T-helper 1 cell treated with Interleukin-12 subunit alpha and Interleukin-12 subunit beta and Interleukin-4 antibody, amounts not matched to agents 30 ng/mL and 1 ng/mL, for 36 hours (primary cell): ENCODE measurements at regions not wholly inside any gene's neighbourhood (a gene's known extent, or its start where the extent isn't known, plus 50 kb on each side); places are given as distances from the start of the nearest gene placed in this dataset.
"Not testable (repeated sequence)": the region's sequence is repeated elsewhere in the genome, so short reads cannot be mapped to it uniquely, and the experiment has no call there.

Experiments used
- intact Hi-C: fragments of 100-400 bp; cut with micrococcal nuclease; formaldehyde crosslinking; loops from one replicate; pipeline ENCODE4 v1.15.1; 2024

GRCh38 chr2:179335732-179336131 is 71.1 kb upstream of the SESTD1 start:
- intact Hi-C loops: no loop called here

GRCh38 chr2:179332903-179333302 is 68.3 kb upstream of the SESTD1 start:
- intact Hi-C loops: no loop called here

- intact Hi-C loops: no loop called here
Measured at GRCh38 chr2:179331061-179331460, 66.4 kb upstream of the SESTD1 start.

GRCh38 chr2:179322289-179322688 is 57.7 kb upstream of the SESTD1 start:
- intact Hi-C loops: no loop called here

GRCh38 chr2:179321034-179321433 is 56.4 kb upstream of the SESTD1 start:
- intact Hi-C loops: not testable (repeated sequence)

- intact Hi-C loops: not testable (repeated sequence)
Measured at GRCh38 chr2:179314729-179315128, 50.1 kb upstream of the SESTD1 start.
